Heart right ventricle (tissue), 16 donors: ENCODE measurements at regions not wholly inside any gene's neighbourhood (a gene's known extent, or its start where the extent isn't known, plus 50 kb on each side); places are given as distances from the start of the nearest gene placed in this dataset.

Experiments
- ATAC-seq, 8 donors: fragments of 200-7000 bp; cut with Tn5 transposase; one replicate each; pipeline ENCODE4 v1.9.1; 2020; ENCODE audit warnings: mild to moderate bottlenecking in 8 of 8, moderate library complexity in 8 of 8, moderate number of reproducible peaks in 1 of 8
- DNase-seq, 2 donors: peaks; one replicate each; pipeline ENCODE4 v3.0.0-alpha.2; 2020
- H3K27ac ChIP-seq, 10 donors: fragments of 200-600 bp; sonication (generic) in 2 of 10; one replicate each; pipeline versions ENCODE4 v1.5.0 to v1.8.0; 2020 to 2022; ENCODE audit warnings: mild to moderate bottlenecking in 3 of 10
- H3K27me3 ChIP-seq, 7 donors: fragments of 200-600 bp; one replicate each; pipeline ENCODE4 v1.8.0; 2021 to 2022; ENCODE audit warnings: mild to moderate bottlenecking in 2 of 7
- H3K36me3 ChIP-seq, 9 donors: fragments of 200-600 bp; sonication (generic) in 1 of 9; one replicate each; pipeline versions ENCODE4 v1.5.0 to v1.8.0; 2020 to 2022; ENCODE audit warnings: mild to moderate bottlenecking in 2 of 9
- H3K4me1 ChIP-seq, 9 donors: fragments of 200-600 bp; sonication (generic) in 1 of 9; one replicate each; pipeline versions ENCODE4 v1.5.0 to v1.8.0; 2020 to 2022; ENCODE audit warnings: mild to moderate bottlenecking in 4 of 9
- H3K4me3 ChIP-seq, 10 donors: fragments of 200-600 bp; sonication (generic) in 2 of 10; one replicate each; pipeline versions ENCODE4 v1.5.0 to v1.8.0; 2020 to 2022; ENCODE audit warnings: mild to moderate bottlenecking in 7 of 10, moderate library complexity in 2 of 10
- H3K9me3 ChIP-seq, 11 donors: fragments of 200-600 bp in 10 of 11; sonication (generic) in 2 of 11; one replicate each; pipeline versions ENCODE4 v1.5.0 to v1.8.0; 2013 to 2022; ENCODE audit warnings: mild to moderate bottlenecking in 2 of 11, control low read depth in 1 of 11, moderate library complexity in 1 of 11
- CTCF ChIP-seq, 9 donors: fragments of 200-600 bp; sonication (generic) in 2 of 9; IDR thresholded peaks; one replicate each; pipeline versions ENCODE4 v1.5.0 to v1.8.0; 2021 to 2022; ENCODE audit warnings: antibody characterized with exemption in 9 of 9, mild to moderate bottlenecking in 5 of 9, moderate library complexity in 1 of 9
- WGBS, 2 donors: extraction: QIAGEN DNeasy Blood & Tissue Kit; methylation state at CpG; one replicate each; pipeline ENCODE4 v1.1.7; 2013; ENCODE audit warnings: inconsistent platforms in 1 of 2; 5-methylcytosine and 5-hydroxymethylcytosine counted together
- intact Hi-C, 10 donors: fragments of 100-400 bp; cut with DNase I; formaldehyde crosslinking; loops; one replicate each; pipeline versions ENCODE4 v1.11.1 to v1.14.2; 2022
- donor health status: Arrhythmogenic right ventricular cardiomyopathy.
- donor health status: ischemic (EF 13 %, LVEDD 7.1; RV severe dilation, severe dysfunction).
- donor health status: healthy with polysubstance abuse.
- donor health status: DM: no; HTN: yes; CAD: no.
- donor health status: DM: no; HTN: no; CAD: no.
- donor health status: ischemic (EF 25% LVEDD 6.9; RV normal size, moderate dysfunction).
- donor health status: ischemic (EF 25% LVEDD 5.7; RV mildly dilated, moderate dysfunction).
- donor health status: healthy.
- donor health status: DM: yes; HTN: yes; CAD: no.
- donor health status: Ischemic cardiomyopathy.
- donor health status: ischemic (EF 35%, LVEDD 5.7; RV mildly dilated, moderate dysfunction).
- donor health status: nonischemic (EF 11% LVEDD 7.7; RV severe dilation, severe dysfunction).
- donor health status: DM: yes; HTN: yes; CAD: no.
- donor health status: PGD.
- donor health status: ischemic (EF 29% LVEDD 5.4; RV normal size, mild dysfunction).
- donor health status: nonischemic (EF 23%, LVEDD 6.1; RV moderate dilation, normal function).

DNA sequence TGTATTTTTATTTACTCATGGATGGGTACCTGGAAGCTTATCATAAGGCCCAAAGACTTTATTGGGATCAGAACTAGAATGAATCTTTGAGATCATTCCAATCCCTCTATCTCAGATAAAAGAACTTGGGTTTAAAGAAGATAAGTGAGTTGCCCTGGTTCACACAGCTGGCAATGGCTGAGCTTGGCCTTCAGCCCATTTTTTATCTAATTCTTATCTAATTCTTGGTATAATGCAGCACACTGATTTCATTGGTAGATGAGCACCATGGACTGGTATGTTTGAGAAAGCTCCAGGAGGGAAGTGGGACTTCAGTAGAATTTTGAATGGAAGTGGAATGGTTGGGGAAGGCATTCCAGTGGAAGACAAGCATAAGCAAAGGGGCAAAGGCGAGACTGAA lies 558.9 kb downstream of the REEP3 start:
- Histone ChIP-seq H3K27me3 (no peaks in the 10 kb centered on the region), H3K36me3 (no peaks in the 10 kb centered on the region), H3K9me3 (no peaks in the 10 kb centered on the region), H3K4me1 (no peaks in the 10 kb centered on the region), H3K4me3 (no peak overlapping the region), H3K27ac (no peak overlapping the region)
- ATAC-seq (no peak), DNase-seq (no peak)
- no peak for TF ChIP-seq CTCF (IDR thresholded peaks at IDR 0.05)
- intact Hi-C loops, result no loop called here
- 89% methylated on average over 1 of the region's 1 CpG for WGBS, 2 donors

GRCh38 chr10:64081947-64082482 lies 560.8 kb downstream of the REEP3 start:
- H3K27me3 ChIP-seq, result no peaks in the 10 kb centered on the region
- no peaks in the 10 kb centered on the region for H3K4me1 ChIP-seq
- no peak for ATAC-seq
- no peak overlapping the region for H3K4me3 ChIP-seq
- H3K36me3 ChIP-seq, result no peaks in the 10 kb centered on the region
- no peak for DNase-seq
- H3K27ac ChIP-seq, result no peak overlapping the region
- 76 to 82% methylated on average over 3 of the region's 3 CpGs for WGBS, 2 donors
- no peak for TF ChIP-seq CTCF (IDR thresholded peaks at IDR 0.05)
- no peaks in the 10 kb centered on the region for H3K9me3 ChIP-seq
- intact Hi-C loops, result no loop called here

- DNase-seq (no peak), ATAC-seq (no peak)
- intact Hi-C loops, result no loop called here
- no peaks in the 10 kb centered on the region for H3K36me3 ChIP-seq
- H3K27me3 ChIP-seq, result no peaks in the 10 kb centered on the region
- TF ChIP-seq CTCF (IDR thresholded peaks at IDR 0.05), result no peak
- H3K9me3 ChIP-seq, result no peaks in the 10 kb centered on the region
- H3K4me1 ChIP-seq, result no peaks in the 10 kb centered on the region
- WGBS, 2 donors, result 59 to 64% methylated on average over 2 of the region's 2 CpGs
- H3K4me3 ChIP-seq, result no peak overlapping the region
- H3K27ac ChIP-seq, result no peak overlapping the region
Observed at GRCh38 chr10:64086083-64086767, 565.0 kb downstream of the REEP3 start.

DNA sequence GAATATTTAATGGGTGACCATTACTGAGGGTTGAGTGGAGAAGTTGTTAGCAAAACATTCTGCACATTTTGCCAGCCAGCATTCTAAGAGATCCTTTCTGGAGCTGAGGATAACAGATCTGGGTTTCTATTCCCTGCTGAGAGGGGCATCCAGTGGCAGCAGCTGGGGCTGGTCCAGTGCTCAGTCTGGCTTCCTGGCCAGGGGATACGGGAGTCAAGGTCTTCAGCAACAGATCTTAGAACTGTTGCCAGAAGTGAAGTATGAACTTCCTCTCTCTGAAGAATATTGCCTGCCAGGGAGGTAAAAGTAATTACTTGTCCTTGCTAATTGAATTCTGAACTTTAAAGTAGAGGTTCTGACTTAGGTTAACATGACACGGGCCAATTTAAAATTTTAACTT lies 568.4 kb downstream of the REEP3 start:
- Histone ChIP-seq H3K36me3 (no peaks in the 10 kb centered on the region), H3K27me3 (no peaks in the 10 kb centered on the region), H3K4me1 (no peaks in the 10 kb centered on the region), H3K4me3 (no peak overlapping the region), H3K27ac (no peak overlapping the region), H3K9me3 (no peaks in the 10 kb centered on the region)
- 38 to 44% methylated on average over 2 of the region's 2 CpGs for WGBS, 2 donors
- no peak for DNase-seq
- TF ChIP-seq CTCF (IDR thresholded peaks at IDR 0.05), result no peak
- intact Hi-C loops, result no loop called here
- ATAC-seq, result no peak
